K562 (cell line): ENCODE measurements at regions not wholly inside any gene's neighbourhood (a gene's known extent, or its start where the extent isn't known, plus 50 kb on each side); places are given as distances from the start of the nearest gene placed in this dataset.

Experiments
- ATAC-seq: fragments of 200-7000 bp; cut with Tn5 transposase; 3 replicates; pipeline ENCODE4 v1.9.1; 2020; ENCODE audit warnings: moderate library complexity
- BruUV-seq: library from RNA; stranded (reverse); fragments of 400-500 nt; replicated peaks from 2 replicates; lab custom pipeline; 2021; lab: Mats Ljungman, UMichigan
- CTCF ChIA-PET: fragments of 300-600 bp; formaldehyde crosslinking; extraction: SDS; loops from one replicate; lab custom pipeline; 2021; ENCODE audit warnings: low intra/inter-chr PET ratio; lab: Yijun Ruan, JAX
- POLR2A ChIA-PET: fragments of 300-600, 350-650 bp; sonication (Branson Sonifier 250); formaldehyde crosslinking; extraction: SDS; loops from one replicate; lab custom pipeline; 2021; ENCODE audit warnings: antibody characterized with exemption, inconsistent platforms; lab: Yijun Ruan, JAX
- DNase-seq, 4 experiments: peaks; one replicate each; pipeline versions ENCODE4 v3.0.0 to v3.0.0-alpha.2; 2011 to 2018; ENCODE audit warnings: low spot score in 3 of 4, mixed read lengths in 3 of 4; ENCODE audit errors: extremely low read depth in 1 of 4
- FAIRE-seq: peaks from 2 replicates; lab custom pipeline; 2011; peaks lifted over from hg19 to GRCh38; lab: Jason Lieb, UNC
- H2AFZ ChIP-seq: 2 replicates; pipeline ENCODE4 v1.6.0; 2011; ENCODE audit warnings: low read depth, low read length, control low read depth, inconsistent platforms
- H3K27ac ChIP-seq: fragments of 200-600 bp; 3 replicates; pipeline ENCODE4 v1.8.0; 2011; ENCODE audit warnings: low read depth, mild to moderate bottlenecking, control low read depth, inconsistent platforms, low read length, moderate library complexity, mixed read lengths; ENCODE audit errors: extremely low read depth
- H3K27me3 ChIP-seq, 2 experiments: fragments of 300-600 bp in 1 of 2; 2 replicates in 1 of 2; 3 replicates in 1 of 2; pipeline versions ENCODE4 v1.6.0 to v1.8.0; 2011; ENCODE audit warnings: inconsistent platforms in 2 of 2, low read length in 2 of 2, mild to moderate bottlenecking in 1 of 2, mixed read lengths in 1 of 2, moderate library complexity in 1 of 2; ENCODE audit not compliant: control insufficient read depth in 2 of 2, insufficient read depth in 2 of 2
- H3K36me3 ChIP-seq: fragments of 300-600 bp; 3 replicates; pipeline ENCODE4 v1.8.0; 2011; ENCODE audit warnings: mild to moderate bottlenecking, low read length, inconsistent platforms; ENCODE audit not compliant: control insufficient read depth, insufficient read depth
- H3K4me1 ChIP-seq, 2 experiments: fragments of 200-600 bp in 1 of 2; replicated peaks in 1 of 2; 2 replicates in 1 of 2; 3 replicates in 1 of 2; pipeline versions ENCODE4 v1.5.1 to v1.8.0; 2011; ENCODE audit warnings: inconsistent platforms in 2 of 2, low read length in 2 of 2, mild to moderate bottlenecking in 1 of 2, mixed read lengths in 1 of 2, moderate library complexity in 1 of 2; ENCODE audit not compliant: control insufficient read depth in 2 of 2, insufficient read depth in 2 of 2
- H3K4me2 ChIP-seq: 2 replicates; pipeline ENCODE4 v1.6.1; 2011; ENCODE audit warnings: low read length, control low read depth, inconsistent platforms, mixed read lengths; ENCODE audit not compliant: insufficient read depth
- H3K4me3 ChIP-seq: fragments of 200-600 bp; sonication (generic), shearing (Covaris generic); 2 replicates; pipeline ENCODE4 v1.5.1; 2016; ENCODE audit warnings: control low read depth, inconsistent platforms
- H3K79me2 ChIP-seq: fragments of 200-600 bp; 3 replicates; pipeline ENCODE4 v1.8.0; 2011; ENCODE audit warnings: low read length, inconsistent platforms; ENCODE audit not compliant: control insufficient read depth, insufficient read depth
- H3K9ac ChIP-seq, 2 experiments: 2 replicates each; pipeline versions ENCODE4 v1.6.0 to v1.6.1; 2011; ENCODE audit warnings: low read depth in 2 of 2, low read length in 2 of 2, control low read depth in 1 of 2, inconsistent platforms in 1 of 2, mild to moderate bottlenecking in 1 of 2, mixed read lengths in 1 of 2; ENCODE audit not compliant: insufficient read depth in 1 of 2
- H3K9me1 ChIP-seq: one replicate; pipeline ENCODE4 v1.6.0; 2011; ENCODE audit warnings: inconsistent platforms, mild to moderate bottlenecking, low read length, moderate library complexity; ENCODE audit not compliant: control insufficient read depth, insufficient read depth
- H3K9me3 ChIP-seq: replicated peaks from 2 replicates; pipeline ENCODE4 v1.5.1; 2011; ENCODE audit warnings: low read depth, low read length, inconsistent platforms; ENCODE audit not compliant: control insufficient read depth, insufficient read depth
- H4K20me1 ChIP-seq: replicated peaks from 2 replicates; pipeline ENCODE4 v1.6.1; 2011; ENCODE audit warnings: low read length, inconsistent platforms, mixed read lengths; ENCODE audit not compliant: control insufficient read depth, insufficient read depth
- ELF1 ChIP-seq: fragments of 200-800 bp; sonication (Bioruptor generic); IDR thresholded peaks from 2 replicates; pipeline ENCODE4 v1.6.1; 2016; ENCODE audit warnings: missing genetic modification characterization, missing compliant biosample characterization
- FOXK2 ChIP-seq, 2 experiments: fragments of 450-650 bp; IDR thresholded peaks in 1 of 2; conservative IDR thresholded peaks in 1 of 2; 2 replicates each; pipeline ENCODE4 v1.6.1; 2016; ENCODE audit warnings: low read depth in 2 of 2, mild to moderate bottlenecking in 1 of 2
- GABPA ChIP-seq: fragments of 200-800 bp; sonication (Bioruptor generic); conservative IDR thresholded peaks from 2 replicates; pipeline ENCODE4 v1.6.1; 2016; ENCODE audit warnings: low read depth, missing genetic modification characterization, missing compliant biosample characterization
- HNRNPK ChIP-seq: fragments of 200-400 bp; formaldehyde crosslinking; IDR thresholded peaks from one replicate; pipeline ENCODE4 v1.6.1; 2018; ENCODE audit warnings: mild to moderate bottlenecking, low read depth, low read length; ENCODE audit not compliant: poor library complexity, severe bottlenecking
- PRPF4 ChIP-seq: fragments of 200-400 bp; formaldehyde crosslinking; IDR thresholded peaks from one replicate; pipeline ENCODE4 v1.6.1; 2017; ENCODE audit warnings: low read length, low read depth, mild to moderate bottlenecking; ENCODE audit not compliant: insufficient read depth, poor library complexity, severe bottlenecking
- RBBP5 ChIP-seq: fragments of 200-600 bp; sonication (generic); IDR thresholded peaks from 2 replicates; pipeline ENCODE4 v1.6.1; 2012; ENCODE audit warnings: borderline replicate concordance, mild to moderate bottlenecking, low read length, control low read depth, inconsistent platforms; ENCODE audit not compliant: insufficient read depth, poor library complexity, severe bottlenecking
- RERE ChIP-seq: sonication (generic); formaldehyde crosslinking; IDR thresholded peaks from 2 replicates; pipeline ENCODE4 v1.8.0; 2023; ENCODE audit warnings: missing genetic modification reagents, mild to moderate bottlenecking, borderline replicate concordance
- TSHZ1 ChIP-seq: fragments of 250-450 bp; sonication (Bioruptor Pico); IDR thresholded peaks from 2 replicates; pipeline ENCODE4 v1.4.0; 2020; ENCODE audit warnings: mild to moderate bottlenecking, moderate library complexity
- ZEB2 ChIP-seq: fragments of 450-650 bp; IDR thresholded peaks from 2 replicates; pipeline ENCODE4 v1.6.1; 2016
- ZNF232 ChIP-seq: sonication (generic); formaldehyde crosslinking; IDR thresholded peaks from 2 replicates; pipeline ENCODE4 v1.8.0; 2022; ENCODE audit warnings: mild to moderate bottlenecking, missing genetic modification reagents
- ZNF311 ChIP-seq: fragments of 250-450 bp; sonication (Bioruptor Pico); IDR thresholded peaks from 2 replicates; pipeline ENCODE4 v1.4.0; 2020; ENCODE audit warnings: mild to moderate bottlenecking, moderate library complexity
- ZNF778 ChIP-seq: fragments of 450-650 bp; formaldehyde crosslinking; IDR thresholded peaks from 2 replicates; pipeline ENCODE4 v1.4.0; 2020; ENCODE audit warnings: mild to moderate bottlenecking, moderate library complexity
- WGBS: fragments of 100-300 bp; shearing (Covaris generic); methylation state at CpG from one replicate; pipeline ENCODE4 v1.1.6; 2016; ENCODE audit warnings: low coverage, mixed read lengths; ENCODE audit not compliant: insufficient coverage; ENCODE audit errors: missing lambda C conversion rate; 5-methylcytosine and 5-hydroxymethylcytosine counted together
- in situ Hi-C: fragments of 300-500 bp; cut with MboI; formaldehyde crosslinking; loops from 4 replicates; pipeline ENCODE4 v1.15.0; 2018; ENCODE audit warnings: inconsistent platforms, mixed read lengths
- intact Hi-C: fragments of 100-400 bp; cut with micrococcal nuclease; formaldehyde crosslinking; loops from 2 replicates; pipeline ENCODE4 v1.14.2; 2022

GRCh38 chr6:156167625-156168071 is 609.5 kb upstream of the ARID1B start (continued):
- TF ChIP-seq RERE (CRISPR knock-in tag) (no peak), ZNF778 (no peak)

GRCh38 chr6:156167016-156167624 is 610.1 kb upstream of the ARID1B start:
- no TSS peak for BruUV-seq
- no peak overlapping the region for H3K4me2 ChIP-seq
- TF ChIP-seq ELF1 (tag) = no peak
- TF ChIP-seq PRPF4 = no peak
- no peak for TF ChIP-seq RBBP5
- TF ChIP-seq ZNF232 (CRISPR knock-in tag) = no peak
- TF ChIP-seq ZNF311 (CRISPR knock-in tag) = no peak
- TF ChIP-seq GABPA (tag) = no peak
- no peak for TF ChIP-seq TSHZ1 (CRISPR knock-in tag)
- TF ChIP-seq FOXK2 (conservative IDR thresholded peaks at IDR 0.05 in 1 of 2, IDR thresholded peaks at IDR 0.05 in 1 of 2; ENCODE audit: low read depth in 2 of 2) = no peak
- TF ChIP-seq ZEB2 = no peak
- no peak for TF ChIP-seq HNRNPK

More at GRCh38 chr6:156167016-156167624, 610.1 kb upstream of the ARID1B start:
- H3K27me3 ChIP-seq = no peaks in the 10 kb centered on the region
- ChIA-PET POLR2A (no interaction called here), CTCF (no interaction called here)
- H3K79me2 ChIP-seq = no peaks in the 10 kb centered on the region
- 0% methylated on average over 7 of the region's 7 CpGs for WGBS
- intact Hi-C loops (no loop called here), in situ Hi-C loops (no loop called here)
- FAIRE-seq (no peak), DNase-seq (no peak), ATAC-seq (no peak)
- H3K27ac ChIP-seq = no peak overlapping the region
- H3K4me3 ChIP-seq = no peak overlapping the region
- H3K36me3 ChIP-seq = no peaks in the 10 kb centered on the region
- no peaks in the 10 kb centered on the region; the same call in 1 of the 2 replicates for H3K9me3 ChIP-seq
- H3K9me1 ChIP-seq = no peaks in the 10 kb centered on the region
- H4K20me1 ChIP-seq = no peaks in the 10 kb centered on the region
- no peaks in the 10 kb centered on the region for H3K4me1 ChIP-seq
- H3K9ac ChIP-seq = no peak overlapping the region
- H2AFZ ChIP-seq = no peak overlapping the region
